Adrenal gland (tissue), 9 donors: ENCODE measurements at regions not wholly inside any gene's neighbourhood (a gene's known extent, or its start where the extent isn't known, plus 50 kb on each side); places are given as distances from the start of the nearest gene placed in this dataset.

Experiments
- DNase-seq, 7 donors: peaks; one replicate each; pipeline ENCODE4 v3.0.0-alpha.2; 2019 to 2020
- H3K27ac ChIP-seq, 5 donors: fragments of 200-600 bp; sonication (generic) in 4 of 5; 1 replicate in 3 of 5; 2 replicates in 2 of 5; pipeline versions ENCODE4 v1.5.1 to v1.8.0; 2016 to 2020; ENCODE audit warnings: mild to moderate bottlenecking in 1 of 5
- H3K27me3 ChIP-seq: fragments of 200-600 bp; 2 replicates; pipeline ENCODE4 v1.8.0; 2021
- H3K36me3 ChIP-seq, 2 donors: fragments of 200-600 bp; replicated peaks in 1 of 2; 1 replicate in 1 of 2; 2 replicates in 1 of 2; pipeline versions ENCODE4 v1.5.1 to v1.8.0; 2018 to 2022
- H3K4me1 ChIP-seq, 2 donors: fragments of 200-600 bp; replicated peaks in 1 of 2; 1 replicate in 1 of 2; 2 replicates in 1 of 2; pipeline versions ENCODE4 v1.5.1 to v1.8.0; 2018 to 2021
- H3K4me3 ChIP-seq, 4 donors: fragments of 200-600 bp; sonication (generic) in 3 of 4; one replicate each; pipeline ENCODE4 v1.5.1; 2016 to 2018
- H3K9me3 ChIP-seq, 3 donors: fragments of 200-600 bp; sonication (generic) in 1 of 3; replicated peaks in 1 of 3; 1 replicate in 2 of 3; 2 replicates in 1 of 3; pipeline versions ENCODE4 v1.5.1 to v1.8.0; 2016 to 2021
- POLR2A ChIP-seq, 2 donors: fragments of 450-650 bp; IDR thresholded peaks; one replicate each; pipeline ENCODE4 v1.6.1; 2017; ENCODE audit warnings: antibody characterized with exemption in 2 of 2, mild to moderate bottlenecking in 2 of 2, moderate library complexity in 1 of 2
- WGBS, 4 donors: extraction: QIAGEN DNeasy Blood & Tissue Kit in 2 of 4; methylation state at CpG; one replicate each; pipeline versions ENCODE4 v1.1.5 to v1.1.7; 2013 to 2017; 5-methylcytosine and 5-hydroxymethylcytosine counted together
- intact Hi-C, 2 donors: fragments of 100-400 bp; cut with DNase I; formaldehyde crosslinking; loops; one replicate each; pipeline versions ENCODE4 v1.14.1 to v1.15.0; 2022 to 2023
- TF ChIP-seq, protein P1 (sequence below), 6 experiments: fragments of 450-650 bp in 4 of 6; fragments of 200-600 bp in 2 of 6; sonication (generic) in 1 of 6; IDR thresholded peaks; 1 replicate in 5 of 6; 2 replicates in 1 of 6; pipeline versions ENCODE4 v1.5.1 to v1.8.0; 2016 to 2021; ENCODE audit warnings: antibody characterized with exemption in 6 of 6, mild to moderate bottlenecking in 2 of 6, moderate library complexity in 1 of 6
- donor health status: healthy with polysubstance abuse.
- donor health status: Bipolar disorder and iron deficiency.
- donor health status: DM: yes; HTN: yes; CAD: no.
- donor health status: DM: no; HTN: no; CAD: no.
- donor health status: DM: no; HTN: no; CAD: no.

DNA sequence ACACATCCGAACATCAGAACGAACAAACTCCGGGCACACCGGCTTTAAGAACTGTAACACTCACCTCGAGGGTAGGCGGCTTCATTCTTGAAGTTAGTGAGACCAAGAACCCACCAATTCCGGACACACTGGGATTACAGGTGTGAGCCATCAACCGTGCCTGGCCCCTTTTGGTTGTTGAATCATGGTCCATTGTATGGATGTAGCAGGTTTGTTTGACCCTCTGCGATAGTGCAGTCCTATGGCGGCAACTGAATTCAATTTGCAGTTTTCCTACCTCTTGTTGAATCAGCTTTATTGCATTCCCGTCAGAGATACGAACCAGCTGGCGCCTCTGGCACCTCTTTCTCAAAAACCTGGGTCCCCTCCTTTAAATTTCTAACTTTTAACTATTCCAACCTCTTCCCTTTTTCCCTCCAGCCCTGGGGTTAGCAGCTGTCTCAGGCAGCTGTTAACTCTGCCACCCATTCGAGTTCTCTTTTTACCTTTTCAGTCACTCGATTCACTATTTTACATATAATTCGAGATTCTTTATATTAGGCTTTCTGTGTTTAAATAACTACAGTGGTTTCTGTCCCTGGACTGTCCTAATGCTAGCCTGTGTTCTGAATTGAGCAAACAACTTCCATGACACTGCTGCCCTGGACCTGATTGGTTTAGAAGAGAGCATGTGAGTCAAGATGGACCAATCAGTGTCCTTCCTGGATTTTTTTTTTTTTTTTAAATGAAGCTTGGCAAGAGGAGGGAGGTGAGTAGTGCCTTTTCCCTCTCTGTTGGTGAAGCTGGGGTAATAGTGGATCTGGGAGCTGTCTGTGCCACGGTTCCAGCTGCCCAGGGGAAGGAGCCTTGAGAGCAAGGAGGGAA lies 261.5 kb downstream of the PCNX1 start:
- no peak overlapping the region for H3K27ac ChIP-seq
- no peaks in the 10 kb centered on the region for H3K36me3 ChIP-seq
- H3K4me3 ChIP-seq, result no peak overlapping the region
- WGBS, 4 donors, result 83 to 95% (median 91%) methylated on average over 16 to 17 of the region's 17 CpGs
- H3K4me1 ChIP-seq, result peaks cover 23 to 27% of the 10 kb centered on the region in 2 donors
- H3K9me3 ChIP-seq, result no peaks in the 10 kb centered on the region
- no peak for DNase-seq
- H3K27me3 ChIP-seq, result no peaks in the 10 kb centered on the region
- TF ChIP-seq, protein P1, sequence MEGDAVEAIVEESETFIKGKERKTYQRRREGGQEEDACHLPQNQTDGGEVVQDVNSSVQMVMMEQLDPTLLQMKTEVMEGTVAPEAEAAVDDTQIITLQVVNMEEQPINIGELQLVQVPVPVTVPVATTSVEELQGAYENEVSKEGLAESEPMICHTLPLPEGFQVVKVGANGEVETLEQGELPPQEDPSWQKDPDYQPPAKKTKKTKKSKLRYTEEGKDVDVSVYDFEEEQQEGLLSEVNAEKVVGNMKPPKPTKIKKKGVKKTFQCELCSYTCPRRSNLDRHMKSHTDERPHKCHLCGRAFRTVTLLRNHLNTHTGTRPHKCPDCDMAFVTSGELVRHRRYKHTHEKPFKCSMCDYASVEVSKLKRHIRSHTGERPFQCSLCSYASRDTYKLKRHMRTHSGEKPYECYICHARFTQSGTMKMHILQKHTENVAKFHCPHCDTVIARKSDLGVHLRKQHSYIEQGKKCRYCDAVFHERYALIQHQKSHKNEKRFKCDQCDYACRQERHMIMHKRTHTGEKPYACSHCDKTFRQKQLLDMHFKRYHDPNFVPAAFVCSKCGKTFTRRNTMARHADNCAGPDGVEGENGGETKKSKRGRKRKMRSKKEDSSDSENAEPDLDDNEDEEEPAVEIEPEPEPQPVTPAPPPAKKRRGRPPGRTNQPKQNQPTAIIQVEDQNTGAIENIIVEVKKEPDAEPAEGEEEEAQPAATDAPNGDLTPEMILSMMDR (IDR thresholded peaks at IDR 0.05), result no peak
- no peak for TF ChIP-seq POLR2A (IDR thresholded peaks at IDR 0.05)
- intact Hi-C loops, result no loop called here

- no peak for DNase-seq
- intact Hi-C loops, result no loop called here
- TF ChIP-seq, protein P1 (IDR thresholded peaks at IDR 0.05), result no peak
- TF ChIP-seq POLR2A (IDR thresholded peaks at IDR 0.05), result no peak
- Histone ChIP-seq H3K27ac (no peak overlapping the region), H3K9me3 (no peaks in the 10 kb centered on the region), H3K4me3 (no peak overlapping the region), H3K27me3 (no peaks in the 10 kb centered on the region), H3K36me3 (no peaks in the 10 kb centered on the region), H3K4me1 (peaks cover 17 to 21% of the 10 kb centered on the region in 2 donors)
- WGBS, 4 donors, result 91 to 97% (median 96%) methylated on average over 5 of the region's 5 CpGs
These were observed 262.6 kb downstream of the PCNX1 start for GRCh38 chr14:71169861-71170260.

- WGBS, 4 donors, result 85 to 88% (median 87%) methylated on average over 3 of the region's 3 CpGs
- Histone ChIP-seq H3K27me3 (no peaks in the 10 kb centered on the region), H3K4me1 (no peaks in the 10 kb centered on the region), H3K36me3 (no peaks in the 10 kb centered on the region), H3K9me3 (no peaks in the 10 kb centered on the region), H3K27ac (no peak overlapping the region), H3K4me3 (no peak overlapping the region)
- intact Hi-C loops, result no loop called here
- TF ChIP-seq, protein P1 (IDR thresholded peaks at IDR 0.05), result no peak
- no peak for TF ChIP-seq POLR2A (IDR thresholded peaks at IDR 0.05)
- no peak for DNase-seq
These were observed 268.2 kb downstream of the PCNX1 start for GRCh38 chr14:71175491-71175890.

DNA sequence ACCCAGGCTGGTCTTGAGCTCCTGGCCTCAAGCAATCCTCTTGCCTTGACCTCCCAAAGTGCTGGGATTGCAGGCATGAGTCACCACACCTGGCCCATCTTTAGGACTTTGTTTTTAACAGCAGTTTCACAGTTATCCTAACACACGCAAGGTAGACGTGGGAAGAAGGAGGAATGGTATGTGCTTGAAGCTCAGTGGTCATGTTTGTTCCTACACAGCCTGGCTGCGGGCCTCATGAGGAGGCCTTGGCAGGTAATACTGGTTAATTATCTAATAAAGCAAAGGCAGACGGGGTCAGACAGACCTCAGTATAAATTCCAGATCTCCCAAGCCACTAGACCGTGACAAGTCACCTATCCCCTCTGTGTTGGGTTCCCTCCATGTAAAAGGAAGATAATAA lies 271.8 kb downstream of the PCNX1 start:
- H3K36me3 ChIP-seq, result no peaks in the 10 kb centered on the region
- TF ChIP-seq, protein P1 (IDR thresholded peaks at IDR 0.05), result no peak
- no peak for TF ChIP-seq POLR2A (IDR thresholded peaks at IDR 0.05)
- no peak overlapping the region for H3K27ac ChIP-seq
- H3K9me3 ChIP-seq, result no peaks in the 10 kb centered on the region
- intact Hi-C loops, result no loop called here
- H3K27me3 ChIP-seq, result no peaks in the 10 kb centered on the region
- 77 to 96% (median 93%) methylated on average over 5 of the region's 5 CpGs for WGBS, 4 donors
- H3K4me1 ChIP-seq, result no peaks in the 10 kb centered on the region
- no peak for DNase-seq
- no peak overlapping the region for H3K4me3 ChIP-seq
